Neuronal stem cell (in vitro differentiated cells): ENCODE measurements at regions not wholly inside any gene's neighbourhood (a gene's known extent, or its start where the extent isn't known, plus 50 kb on each side); places are given as distances from the start of the nearest gene placed in this dataset.
A peak's percentile ranks its signal among the peaks of the same experiment; 100 is the strongest.

Experiments
- DNase-seq: peaks from one replicate; pipeline ENCODE4 v3.0.0-alpha.2; 2013; ENCODE audit warnings: low spot score
- H2AFZ ChIP-seq: one replicate; pipeline ENCODE4 v1.6.1; 2013; ENCODE audit warnings: mild to moderate bottlenecking, low read length, inconsistent platforms
- H2AK5ac ChIP-seq: 2 replicates; pipeline ENCODE4 v1.6.1; 2013; ENCODE audit warnings: low read depth, mild to moderate bottlenecking, inconsistent platforms, low read length, moderate library complexity, mixed read lengths
- H2BK120ac ChIP-seq: 2 replicates; pipeline ENCODE4 v1.6.1; 2013; ENCODE audit warnings: low read depth, mild to moderate bottlenecking, inconsistent platforms, low read length, moderate library complexity, mixed read lengths
- H2BK12ac ChIP-seq: one replicate; pipeline ENCODE4 v1.6.1; 2013; ENCODE audit warnings: low read length, inconsistent platforms
- H2BK15ac ChIP-seq: 2 replicates; pipeline ENCODE4 v1.6.1; 2013; ENCODE audit warnings: mild to moderate bottlenecking, low read length, inconsistent platforms, mixed read lengths
- H2BK5ac ChIP-seq: one replicate; pipeline ENCODE4 v1.6.1; 2013; ENCODE audit warnings: inconsistent platforms, mild to moderate bottlenecking, low read length, moderate library complexity
- H3K14ac ChIP-seq: one replicate; pipeline ENCODE4 v1.6.1; 2013; ENCODE audit warnings: low read length, inconsistent platforms
- H3K18ac ChIP-seq: 2 replicates; pipeline ENCODE4 v1.6.1; 2013; ENCODE audit warnings: low read length, inconsistent platforms
- H3K23ac ChIP-seq: 2 replicates; pipeline ENCODE4 v1.6.1; 2013; ENCODE audit warnings: low read depth, mild to moderate bottlenecking, mixed read lengths, low read length, inconsistent platforms; ENCODE audit not compliant: poor library complexity
- H3K27ac ChIP-seq: replicated peaks from 3 replicates; pipeline ENCODE4 v1.5.1; 2013; ENCODE audit warnings: low read length, inconsistent platforms
- H3K27me3 ChIP-seq, 3 experiments: 2 replicates each; pipeline ENCODE4 v1.6.1; 2013; ENCODE audit warnings: low read length in 3 of 3, mild to moderate bottlenecking in 2 of 3, inconsistent platforms in 1 of 3, low read depth in 1 of 3, mixed read lengths in 1 of 3, moderate library complexity in 1 of 3; ENCODE audit not compliant: control insufficient read depth in 3 of 3, insufficient read depth in 3 of 3
- H3K36me3 ChIP-seq, 2 donors: replicated peaks in 1 of 2; 2 replicates each; pipeline ENCODE4 v1.6.1; 2013; ENCODE audit warnings: low read length in 2 of 2; ENCODE audit not compliant: control insufficient read depth in 2 of 2, insufficient read depth in 2 of 2
- H3K4ac ChIP-seq: 2 replicates; pipeline ENCODE4 v1.6.1; 2013; ENCODE audit warnings: inconsistent platforms, mild to moderate bottlenecking, low read length, moderate library complexity
- H3K4me1 ChIP-seq, 2 donors: 1 replicate in 1 of 2; 2 replicates in 1 of 2; pipeline ENCODE4 v1.6.1; 2013; ENCODE audit warnings: low read length in 2 of 2, low read depth in 1 of 2; ENCODE audit not compliant: control insufficient read depth in 2 of 2, insufficient read depth in 1 of 2
- H3K4me2 ChIP-seq: one replicate; pipeline ENCODE4 v1.6.1; 2013; ENCODE audit warnings: mild to moderate bottlenecking, low read length, inconsistent platforms; ENCODE audit not compliant: insufficient read depth, poor library complexity, severe bottlenecking
- H3K4me3 ChIP-seq, 2 donors: 2 replicates each; pipeline ENCODE4 v1.5.1; 2013; ENCODE audit warnings: low read length in 2 of 2, mild to moderate bottlenecking in 2 of 2, inconsistent platforms in 1 of 2, moderate library complexity in 1 of 2
- H3K79me1 ChIP-seq: one replicate; pipeline ENCODE4 v1.6.1; 2013; ENCODE audit warnings: low read depth, mild to moderate bottlenecking, inconsistent platforms, low read length, moderate library complexity
- H3K9ac ChIP-seq: one replicate; pipeline ENCODE4 v1.6.1; 2013; ENCODE audit warnings: mild to moderate bottlenecking, low read depth, low read length, inconsistent platforms; ENCODE audit not compliant: poor library complexity
- H3K9me3 ChIP-seq, 2 donors: replicated peaks in 1 of 2; 2 replicates each; pipeline versions ENCODE3 to v1.6.1; 2013; ENCODE audit warnings: low read length in 2 of 2, mild to moderate bottlenecking in 2 of 2, inconsistent platforms in 1 of 2, low read depth in 1 of 2, mixed read lengths in 1 of 2, moderate library complexity in 1 of 2; ENCODE audit not compliant: control insufficient read depth in 2 of 2, insufficient read depth in 1 of 2
- H4K8ac ChIP-seq: one replicate; pipeline ENCODE4 v1.6.1; 2013; ENCODE audit warnings: low read depth, mild to moderate bottlenecking, inconsistent platforms, low read length, moderate library complexity
- H4K91ac ChIP-seq: one replicate; pipeline ENCODE4 v1.6.1; 2013; ENCODE audit warnings: low read length, low read depth, mild to moderate bottlenecking, inconsistent platforms; ENCODE audit not compliant: poor library complexity
- WGBS, 2 donors: extraction: QIAGEN DNeasy Blood & Tissue Kit; methylation state at CpG; one replicate each; pipeline ENCODE4 v1.1.7; 2013; ENCODE audit warnings: missing lambda C conversion rate in 2 of 2, mixed read lengths in 1 of 2; ENCODE audit not compliant: insufficient read length in 2 of 2, insufficient replicate concordance in 1 of 2; ENCODE audit errors: extremely low coverage in 2 of 2; 5-methylcytosine and 5-hydroxymethylcytosine counted together

GRCh38 chr20:56693217-56693616 is 64.1 kb downstream of the TFAP2C start:
- no peaks in the 10 kb centered on the region for H3K36me3 ChIP-seq
- no peak overlapping the region for H3K4me2 ChIP-seq
- H3K4me3 ChIP-seq = no peak overlapping the region
- H2BK12ac ChIP-seq = no peak overlapping the region
- peaks cover 2% of the 10 kb centered on the region for H3K79me1 ChIP-seq
- no peak overlapping the region for H3K18ac ChIP-seq
- H2BK5ac ChIP-seq = no peak overlapping the region
- no peak overlapping the region for H3K9ac ChIP-seq
- H3K23ac ChIP-seq = no peak overlapping the region
- peak overlapping the region; percentile 33 for H4K91ac ChIP-seq
- WGBS, 2 donors = no CpG with 5 or more reads among the region's 5 CpGs
- H2BK15ac ChIP-seq = no peak overlapping the region
- H3K4ac ChIP-seq = no peak overlapping the region
- no peak overlapping the region for H3K14ac ChIP-seq
- H3K4me1 ChIP-seq = peaks cover 0 to 3% of the 10 kb centered on the region in 2 donors
- no peak for DNase-seq
- H2AFZ ChIP-seq = no peak overlapping the region
- no peak overlapping the region for H2AK5ac ChIP-seq
- peaks cover 0 to 2% (median 0%) of the 10 kb centered on the region in 3 experiments for H3K27me3 ChIP-seq
- H2BK120ac ChIP-seq = no peak overlapping the region
- no peak overlapping the region for H3K27ac ChIP-seq
- peaks cover 0 to 2% of the 10 kb centered on the region in 2 donors for H3K9me3 ChIP-seq
- no peak overlapping the region for H4K8ac ChIP-seq

GRCh38 chr20:56697476-56697875 is 68.4 kb downstream of the TFAP2C start:
- H3K27me3 ChIP-seq = no peaks in the 10 kb centered on the region
- no peak overlapping the region for H3K4me3 ChIP-seq
- H3K23ac ChIP-seq = no peak overlapping the region
- no peak overlapping the region for H3K9ac ChIP-seq
- H3K79me1 ChIP-seq = peaks cover 2% of the 10 kb centered on the region
- H2AK5ac ChIP-seq = no peak overlapping the region
- no CpG with 5 or more reads among the region's 11 CpGs for WGBS, 2 donors
- no peak overlapping the region for H2BK15ac ChIP-seq
- H2BK120ac ChIP-seq = no peak overlapping the region
- H3K4me1 ChIP-seq = no peaks in the 10 kb centered on the region
- H4K8ac ChIP-seq = no peak overlapping the region
- no peaks in the 10 kb centered on the region for H3K36me3 ChIP-seq
- no peak overlapping the region for H2AFZ ChIP-seq
- no peak overlapping the region for H3K4me2 ChIP-seq
- no peak overlapping the region for H3K14ac ChIP-seq
- no peak overlapping the region for H4K91ac ChIP-seq
- DNase-seq = no peak
- H2BK12ac ChIP-seq = no peak overlapping the region
- H3K4ac ChIP-seq = no peak overlapping the region
- no peak overlapping the region for H2BK5ac ChIP-seq
- no peak overlapping the region for H3K18ac ChIP-seq
- H3K9me3 ChIP-seq = peaks cover 0 to 2% of the 10 kb centered on the region in 2 donors
- H3K27ac ChIP-seq = no peak overlapping the region

GRCh38 chr20:56698297-56698696 is 69.2 kb downstream of the TFAP2C start:
- H3K9me3 ChIP-seq = no peaks in the 10 kb centered on the region
- H2AK5ac ChIP-seq = no peak overlapping the region
- no peak for DNase-seq
- H2BK12ac ChIP-seq = no peak overlapping the region
- H4K8ac ChIP-seq = no peak overlapping the region
- no peaks in the 10 kb centered on the region for H3K27me3 ChIP-seq
- no peak overlapping the region for H2BK120ac ChIP-seq
- no peak overlapping the region for H2BK5ac ChIP-seq
- no peak overlapping the region for H3K4me2 ChIP-seq
- H3K4ac ChIP-seq = no peak overlapping the region
- no peak overlapping the region for H3K4me3 ChIP-seq
- no peak overlapping the region for H3K14ac ChIP-seq
- H3K18ac ChIP-seq = no peak overlapping the region
- no peaks in the 10 kb centered on the region for H3K79me1 ChIP-seq
- no peak overlapping the region for H2AFZ ChIP-seq
- no CpG with 5 or more reads among the region's 3 CpGs for WGBS, 2 donors
- no peaks in the 10 kb centered on the region for H3K4me1 ChIP-seq
- no peak overlapping the region for H3K9ac ChIP-seq
- H2BK15ac ChIP-seq = no peak overlapping the region
- no peak overlapping the region for H3K23ac ChIP-seq
- H3K27ac ChIP-seq = no peak overlapping the region
- no peaks in the 10 kb centered on the region for H3K36me3 ChIP-seq
- no peak overlapping the region for H4K91ac ChIP-seq

GRCh38 chr20:56698749-56699148 is 69.6 kb downstream of the TFAP2C start:
- no peak overlapping the region for H2BK120ac ChIP-seq
- no peak overlapping the region for H2BK12ac ChIP-seq
- H3K14ac ChIP-seq = no peak overlapping the region
- H2AFZ ChIP-seq = no peak overlapping the region
- no peak overlapping the region for H2BK15ac ChIP-seq
- no peaks in the 10 kb centered on the region for H3K4me1 ChIP-seq
- H3K27me3 ChIP-seq = no peaks in the 10 kb centered on the region
- H3K79me1 ChIP-seq = no peaks in the 10 kb centered on the region
- H3K4me2 ChIP-seq = no peak overlapping the region
- H3K4ac ChIP-seq = no peak overlapping the region
- H3K23ac ChIP-seq = no peak overlapping the region
- no peaks in the 10 kb centered on the region for H3K36me3 ChIP-seq
- no peak overlapping the region for H4K8ac ChIP-seq
- H4K91ac ChIP-seq = no peak overlapping the region
- DNase-seq = no peak
- H3K9ac ChIP-seq = no peak overlapping the region
- H3K18ac ChIP-seq = peak overlapping the region; percentile 44
- H2AK5ac ChIP-seq = no peak overlapping the region
- no peak overlapping the region for H2BK5ac ChIP-seq
- no peak overlapping the region for H3K4me3 ChIP-seq
- H3K27ac ChIP-seq = no peak overlapping the region
- no CpG with 5 or more reads among the region's 7 CpGs for WGBS, 2 donors
- no peaks in the 10 kb centered on the region for H3K9me3 ChIP-seq
